ENCODE measurements at regions not wholly inside any gene's neighbourhood (a gene's known extent, or its start where the extent isn't known, plus 50 kb on each side); places are given as distances from the start of the nearest gene placed in this dataset.

DNA sequence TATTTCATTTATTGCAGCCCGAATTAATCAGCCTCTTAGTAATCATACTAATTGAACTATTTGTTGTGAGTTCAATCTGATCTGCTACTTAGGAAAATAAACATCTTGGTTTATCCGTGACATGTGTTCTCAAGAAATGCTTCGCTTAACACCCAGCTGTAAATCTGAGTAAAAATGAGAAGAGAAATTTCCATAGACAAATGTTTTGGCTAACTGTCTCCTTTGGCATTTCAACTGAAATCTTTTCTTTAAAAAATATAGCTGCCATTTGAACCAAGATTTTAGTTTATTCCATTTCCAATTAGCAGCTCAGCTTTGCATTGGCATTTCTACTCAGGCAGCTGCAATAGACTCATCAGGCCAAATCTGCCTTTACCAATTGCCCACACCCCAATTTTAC, 180.5 kb upstream of the PTER start:
- Histone ChIP-seq H3K27me3 (ENCODE audit: insufficient read depth, poor library complexity, severe bottlenecking) (no peaks in the 10 kb centered on the region), H3K4me3 (ENCODE audit: severe bottlenecking) (no peak overlapping the region), H3K27ac (ENCODE audit: poor library complexity, severe bottlenecking) (no peak overlapping the region), H3K36me3 (ENCODE audit: low read depth) (no peaks in the 10 kb centered on the region), H3K9me3 (ENCODE audit: severe bottlenecking) (no peaks in the 10 kb centered on the region), H3K4me1 (ENCODE audit: insufficient read depth, poor library complexity, severe bottlenecking) (no peaks in the 10 kb centered on the region)
- DNase-seq (ENCODE audit: low spot score), result no peak
- no peak for ATAC-seq (ENCODE audit: low read depth)
- TF ChIP-seq, protein P1, sequence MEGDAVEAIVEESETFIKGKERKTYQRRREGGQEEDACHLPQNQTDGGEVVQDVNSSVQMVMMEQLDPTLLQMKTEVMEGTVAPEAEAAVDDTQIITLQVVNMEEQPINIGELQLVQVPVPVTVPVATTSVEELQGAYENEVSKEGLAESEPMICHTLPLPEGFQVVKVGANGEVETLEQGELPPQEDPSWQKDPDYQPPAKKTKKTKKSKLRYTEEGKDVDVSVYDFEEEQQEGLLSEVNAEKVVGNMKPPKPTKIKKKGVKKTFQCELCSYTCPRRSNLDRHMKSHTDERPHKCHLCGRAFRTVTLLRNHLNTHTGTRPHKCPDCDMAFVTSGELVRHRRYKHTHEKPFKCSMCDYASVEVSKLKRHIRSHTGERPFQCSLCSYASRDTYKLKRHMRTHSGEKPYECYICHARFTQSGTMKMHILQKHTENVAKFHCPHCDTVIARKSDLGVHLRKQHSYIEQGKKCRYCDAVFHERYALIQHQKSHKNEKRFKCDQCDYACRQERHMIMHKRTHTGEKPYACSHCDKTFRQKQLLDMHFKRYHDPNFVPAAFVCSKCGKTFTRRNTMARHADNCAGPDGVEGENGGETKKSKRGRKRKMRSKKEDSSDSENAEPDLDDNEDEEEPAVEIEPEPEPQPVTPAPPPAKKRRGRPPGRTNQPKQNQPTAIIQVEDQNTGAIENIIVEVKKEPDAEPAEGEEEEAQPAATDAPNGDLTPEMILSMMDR (IDR thresholded peaks at IDR 0.05; ENCODE audit: poor library complexity, severe bottlenecking), result no peak

DNA sequence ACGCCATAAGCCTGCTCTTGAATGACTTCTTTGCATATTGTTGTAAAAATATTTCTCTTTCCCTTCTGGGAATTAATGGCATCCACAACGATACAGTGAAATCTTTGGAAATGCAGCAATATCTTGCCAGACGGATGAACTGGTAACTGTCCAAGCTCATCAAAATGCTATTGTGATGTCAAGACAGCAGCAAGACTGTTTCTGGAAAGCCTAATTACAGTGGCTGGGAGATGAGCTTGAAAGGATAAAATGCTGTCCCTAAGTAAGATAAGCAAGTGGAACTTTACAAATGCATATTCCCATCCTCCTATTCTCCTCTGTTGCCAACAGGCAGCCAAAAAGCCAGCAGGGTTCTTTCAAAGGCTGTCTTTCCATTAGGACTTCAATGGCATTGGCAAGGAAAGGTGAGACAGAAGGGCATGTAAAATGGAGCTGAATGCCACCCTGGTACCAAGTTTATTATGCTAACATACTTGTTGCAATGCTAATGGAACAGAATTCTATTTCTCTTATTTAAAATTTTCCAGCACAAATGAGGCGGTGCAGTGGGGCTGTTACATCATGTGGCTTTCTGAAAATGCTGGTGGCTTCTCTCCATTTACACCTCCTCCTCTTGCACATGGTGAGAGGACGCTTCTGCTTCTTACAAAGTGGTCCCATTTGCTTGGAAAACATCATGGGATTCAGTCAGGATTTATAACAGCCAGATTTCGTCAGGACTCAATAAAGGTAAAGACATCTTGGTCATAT, 178.3 kb upstream of the PTER start:
- no peak for ATAC-seq (ENCODE audit: low read depth)
- Histone ChIP-seq H3K4me1 (ENCODE audit: insufficient read depth, poor library complexity, severe bottlenecking) (no peaks in the 10 kb centered on the region), H3K9me3 (ENCODE audit: severe bottlenecking) (no peaks in the 10 kb centered on the region), H3K36me3 (ENCODE audit: low read depth) (no peaks in the 10 kb centered on the region), H3K27ac (ENCODE audit: poor library complexity, severe bottlenecking) (no peak overlapping the region), H3K27me3 (ENCODE audit: insufficient read depth, poor library complexity, severe bottlenecking) (no peaks in the 10 kb centered on the region), H3K4me3 (ENCODE audit: severe bottlenecking) (no peak overlapping the region)
- TF ChIP-seq, protein P1 (IDR thresholded peaks at IDR 0.05; ENCODE audit: poor library complexity, severe bottlenecking), result no peak
- no peak for DNase-seq (ENCODE audit: low spot score)

DNA sequence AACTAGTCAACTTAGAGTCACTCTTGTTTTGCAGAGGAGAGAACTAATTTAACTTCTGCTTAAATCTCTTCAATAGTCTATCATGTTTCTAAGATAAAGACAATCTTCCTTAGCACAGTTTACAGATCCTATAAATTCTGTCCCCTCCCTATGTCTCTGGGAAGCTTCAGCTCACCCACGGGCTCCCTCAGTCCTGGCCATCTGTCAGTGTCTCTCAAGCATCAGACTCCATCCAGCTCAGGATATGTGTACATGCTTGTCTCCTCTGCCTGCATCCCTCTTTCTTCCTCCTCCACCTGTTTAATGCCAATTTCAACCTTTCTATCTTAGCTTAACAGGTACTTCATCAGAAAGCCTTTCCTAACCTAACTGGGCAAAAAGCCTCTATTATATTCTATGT, 177.1 kb upstream of the PTER start:
- Histone ChIP-seq H3K4me1 (ENCODE audit: insufficient read depth, poor library complexity, severe bottlenecking) (no peaks in the 10 kb centered on the region), H3K27ac (ENCODE audit: poor library complexity, severe bottlenecking) (no peak overlapping the region), H3K36me3 (ENCODE audit: low read depth) (no peaks in the 10 kb centered on the region), H3K9me3 (ENCODE audit: severe bottlenecking) (no peaks in the 10 kb centered on the region), H3K4me3 (ENCODE audit: severe bottlenecking) (no peak overlapping the region), H3K27me3 (ENCODE audit: insufficient read depth, poor library complexity, severe bottlenecking) (no peaks in the 10 kb centered on the region)
- DNase-seq (ENCODE audit: low spot score) (no peak), ATAC-seq (ENCODE audit: low read depth) (no peak)
- TF ChIP-seq, protein P1 (IDR thresholded peaks at IDR 0.05; ENCODE audit: poor library complexity, severe bottlenecking), result no peak

DNA sequence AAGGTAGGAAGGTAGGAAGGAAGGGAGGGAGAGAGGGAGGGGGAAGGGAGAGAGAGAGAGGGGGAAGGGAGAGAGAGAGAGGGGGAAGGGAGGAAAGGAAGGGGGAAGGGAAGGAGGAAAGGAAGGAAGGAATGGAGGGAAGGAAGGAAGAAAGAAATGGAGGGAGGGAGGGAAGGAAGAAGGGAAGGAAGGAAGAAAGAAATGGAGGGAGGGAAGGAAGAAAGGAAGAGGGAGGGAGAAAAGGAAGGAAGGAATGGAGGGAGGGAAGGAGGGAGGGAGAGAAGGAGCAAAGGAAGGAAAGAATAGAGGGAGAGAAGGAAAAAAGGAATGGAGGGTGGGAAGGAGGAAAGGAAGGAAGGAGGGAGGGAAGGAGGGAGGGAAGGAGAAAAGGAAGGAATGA, 176.4 kb upstream of the PTER start:
- H3K4me3 ChIP-seq (ENCODE audit: severe bottlenecking), result no peak overlapping the region
- no peak for DNase-seq (ENCODE audit: low spot score)
- no peaks in the 10 kb centered on the region for H3K4me1 ChIP-seq (ENCODE audit: insufficient read depth, poor library complexity, severe bottlenecking)
- H3K36me3 ChIP-seq (ENCODE audit: low read depth), result no peaks in the 10 kb centered on the region
- TF ChIP-seq, protein P1 (IDR thresholded peaks at IDR 0.05; ENCODE audit: poor library complexity, severe bottlenecking), result no peak
- H3K27ac ChIP-seq (ENCODE audit: poor library complexity, severe bottlenecking), result no peak overlapping the region
- ATAC-seq (ENCODE audit: low read depth), result no peak
- no peaks in the 10 kb centered on the region for H3K9me3 ChIP-seq (ENCODE audit: severe bottlenecking)
- no peaks in the 10 kb centered on the region for H3K27me3 ChIP-seq (ENCODE audit: insufficient read depth, poor library complexity, severe bottlenecking)

DNA sequence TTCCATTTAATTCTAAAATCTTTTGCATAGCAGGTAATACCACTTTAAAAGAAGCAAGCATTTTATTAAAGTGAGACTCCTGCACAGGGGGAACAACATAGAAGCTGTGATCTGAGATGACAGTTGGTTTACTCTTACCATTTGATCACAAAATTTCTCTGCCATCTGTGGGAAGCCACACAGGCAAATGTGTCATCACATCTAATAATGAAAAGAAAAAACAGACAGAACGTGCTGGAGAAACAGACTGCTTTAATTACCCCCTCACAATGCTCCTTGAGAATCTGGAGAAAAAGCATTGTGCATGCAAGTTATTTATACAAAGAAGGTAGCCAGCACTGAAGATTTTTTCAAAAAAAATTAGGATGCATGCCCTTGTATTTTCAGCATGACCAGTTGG, 165.2 kb upstream of the PTER start:
- Histone ChIP-seq H3K36me3 (ENCODE audit: low read depth) (no peaks in the 10 kb centered on the region), H3K4me3 (ENCODE audit: severe bottlenecking) (no peak overlapping the region), H3K27me3 (ENCODE audit: insufficient read depth, poor library complexity, severe bottlenecking) (no peaks in the 10 kb centered on the region), H3K27ac (ENCODE audit: poor library complexity, severe bottlenecking) (no peak overlapping the region), H3K9me3 (ENCODE audit: severe bottlenecking) (no peaks in the 10 kb centered on the region), H3K4me1 (ENCODE audit: insufficient read depth, poor library complexity, severe bottlenecking) (no peaks in the 10 kb centered on the region)
- TF ChIP-seq, protein P1 (IDR thresholded peaks at IDR 0.05; ENCODE audit: poor library complexity, severe bottlenecking), result no peak
- ATAC-seq (ENCODE audit: low read depth), result no peak
- DNase-seq (ENCODE audit: low spot score), result no peak

All from RWPE2 (cell line).